Lower leg skin (tissue), 3 donors: ENCODE measurements at regions not wholly inside any gene's neighbourhood (a gene's known extent, or its start where the extent isn't known, plus 50 kb on each side); places are given as distances from the start of the nearest gene placed in this dataset.

Source experiments
- CTCF ChIP-seq, 3 donors: fragments of 450-650 bp; IDR thresholded peaks; one replicate each; pipeline ENCODE4 v1.5.1; 2016; ENCODE audit warnings: antibody characterized with exemption in 3 of 3, mild to moderate bottlenecking in 3 of 3, moderate library complexity in 2 of 3
- POLR2A ChIP-seq, 2 donors: fragments of 450-650 bp; IDR thresholded peaks; one replicate each; pipeline ENCODE4 v1.6.1; 2016 to 2017; ENCODE audit warnings: antibody characterized with exemption in 2 of 2, mild to moderate bottlenecking in 1 of 2, moderate library complexity in 1 of 2

- TF ChIP-seq POLR2A (IDR thresholded peaks at IDR 0.05), result no peak
- no peak for TF ChIP-seq CTCF (IDR thresholded peaks at IDR 0.05)
Measured at GRCh38 chr2:147450661-147451510, 393.9 kb upstream of the ACVR2A start.
